Nephron (organoid): ENCODE measurements at regions not wholly inside any gene's neighbourhood (a gene's known extent, or its start where the extent isn't known, plus 50 kb on each side); places are given as distances from the start of the nearest gene placed in this dataset.
A peak's percentile ranks its signal among the peaks of the same experiment; 100 is the strongest.

Experiments
- H3K27ac Mint-ChIP-seq, 3 experiments: 2 replicates each; pipeline ENCODE4 v1.8.0; 2020; ENCODE audit warnings: mixed read lengths in 3 of 3, mild to moderate bottlenecking in 2 of 3, moderate library complexity in 1 of 3
- H3K27me3 Mint-ChIP-seq: 2 replicates; pipeline ENCODE4 v1.8.0; 2021; ENCODE audit warnings: low read depth, mild to moderate bottlenecking, moderate library complexity, mixed read lengths
- H3K36me3 Mint-ChIP-seq: 2 replicates; pipeline ENCODE4 v1.8.0; 2020; ENCODE audit warnings: low read depth, mixed read lengths
- H3K4me1 Mint-ChIP-seq: 2 replicates; pipeline ENCODE4 v1.8.0; 2020; ENCODE audit warnings: mixed read lengths
- H3K4me3 Mint-ChIP-seq, 3 experiments: 2 replicates each; pipeline ENCODE4 v1.8.0; 2020; ENCODE audit warnings: mild to moderate bottlenecking in 3 of 3, mixed read lengths in 3 of 3, moderate library complexity in 2 of 3
- H3K9me3 Mint-ChIP-seq: 2 replicates; pipeline ENCODE4 v1.8.0; 2020; ENCODE audit warnings: mixed read lengths
- TF ChIP-seq, protein P1 (sequence below), 3 experiments: fragments of 200-600 bp; sonication (generic); IDR thresholded peaks; one replicate each; pipeline ENCODE4 v1.5.0; 2021; ENCODE audit warnings: antibody characterized with exemption in 3 of 3; ENCODE audit not compliant: unreplicated experiment in 3 of 3

DNA sequence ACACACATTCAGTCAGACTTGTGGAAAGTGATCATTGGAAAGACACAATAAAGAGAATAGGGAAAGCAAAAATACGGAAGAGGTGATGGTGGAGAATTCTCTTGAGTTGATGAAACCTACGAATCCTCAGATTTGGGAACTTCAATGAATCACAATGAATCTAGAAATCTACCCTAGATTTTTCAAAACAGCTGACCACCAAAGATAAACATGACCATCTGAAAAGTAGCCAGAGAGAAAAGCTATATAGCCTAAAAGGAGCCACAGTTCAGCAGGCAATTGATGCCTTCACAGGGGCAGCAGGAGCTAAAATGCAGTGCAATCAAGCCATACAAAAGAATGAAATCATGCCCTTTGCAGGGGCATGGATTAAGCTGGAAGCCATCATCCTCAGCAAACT lies 170.6 kb upstream of the RUNX1 start:
- H3K4me3 Mint-ChIP-seq = no peak overlapping the region
- TF ChIP-seq, protein P1, sequence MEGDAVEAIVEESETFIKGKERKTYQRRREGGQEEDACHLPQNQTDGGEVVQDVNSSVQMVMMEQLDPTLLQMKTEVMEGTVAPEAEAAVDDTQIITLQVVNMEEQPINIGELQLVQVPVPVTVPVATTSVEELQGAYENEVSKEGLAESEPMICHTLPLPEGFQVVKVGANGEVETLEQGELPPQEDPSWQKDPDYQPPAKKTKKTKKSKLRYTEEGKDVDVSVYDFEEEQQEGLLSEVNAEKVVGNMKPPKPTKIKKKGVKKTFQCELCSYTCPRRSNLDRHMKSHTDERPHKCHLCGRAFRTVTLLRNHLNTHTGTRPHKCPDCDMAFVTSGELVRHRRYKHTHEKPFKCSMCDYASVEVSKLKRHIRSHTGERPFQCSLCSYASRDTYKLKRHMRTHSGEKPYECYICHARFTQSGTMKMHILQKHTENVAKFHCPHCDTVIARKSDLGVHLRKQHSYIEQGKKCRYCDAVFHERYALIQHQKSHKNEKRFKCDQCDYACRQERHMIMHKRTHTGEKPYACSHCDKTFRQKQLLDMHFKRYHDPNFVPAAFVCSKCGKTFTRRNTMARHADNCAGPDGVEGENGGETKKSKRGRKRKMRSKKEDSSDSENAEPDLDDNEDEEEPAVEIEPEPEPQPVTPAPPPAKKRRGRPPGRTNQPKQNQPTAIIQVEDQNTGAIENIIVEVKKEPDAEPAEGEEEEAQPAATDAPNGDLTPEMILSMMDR (IDR thresholded peaks at IDR 0.05; ENCODE audit: unreplicated experiment in 3 of 3) = no peak
- H3K27ac Mint-ChIP-seq = no peak overlapping the region
- no peaks in the 10 kb centered on the region for H3K36me3 Mint-ChIP-seq
- peaks cover 16% of the 10 kb centered on the region for H3K4me1 Mint-ChIP-seq
- peaks cover 3% of the 10 kb centered on the region for H3K9me3 Mint-ChIP-seq
- H3K27me3 Mint-ChIP-seq = peaks cover 18% of the 10 kb centered on the region

DNA sequence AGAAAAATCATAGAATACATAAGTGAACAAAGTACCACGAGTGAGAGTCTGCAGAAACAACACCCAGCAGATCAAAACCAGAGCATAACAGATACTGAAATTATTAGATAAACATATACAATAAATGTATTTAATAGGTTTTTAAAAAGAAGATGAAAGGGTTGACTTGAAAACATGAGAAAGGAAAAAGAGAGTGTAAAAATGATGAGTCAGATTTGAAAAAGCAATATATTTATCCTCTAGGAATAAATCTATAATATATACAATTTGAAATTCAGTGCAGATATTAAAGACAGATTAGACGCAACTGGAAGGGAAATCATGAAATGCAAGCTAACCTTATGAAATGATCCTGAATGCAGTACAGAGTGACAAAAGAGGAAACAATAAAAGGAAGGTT lies 170.2 kb upstream of the RUNX1 start:
- H3K36me3 Mint-ChIP-seq = no peaks in the 10 kb centered on the region
- no peak overlapping the region for H3K4me3 Mint-ChIP-seq
- H3K27me3 Mint-ChIP-seq = peaks cover 18% of the 10 kb centered on the region
- H3K4me1 Mint-ChIP-seq = peaks cover 17% of the 10 kb centered on the region
- H3K9me3 Mint-ChIP-seq = peaks cover 3% of the 10 kb centered on the region
- no peak overlapping the region for H3K27ac Mint-ChIP-seq
- TF ChIP-seq, protein P1 (IDR thresholded peaks at IDR 0.05; ENCODE audit: unreplicated experiment in 3 of 3) = no peak

DNA sequence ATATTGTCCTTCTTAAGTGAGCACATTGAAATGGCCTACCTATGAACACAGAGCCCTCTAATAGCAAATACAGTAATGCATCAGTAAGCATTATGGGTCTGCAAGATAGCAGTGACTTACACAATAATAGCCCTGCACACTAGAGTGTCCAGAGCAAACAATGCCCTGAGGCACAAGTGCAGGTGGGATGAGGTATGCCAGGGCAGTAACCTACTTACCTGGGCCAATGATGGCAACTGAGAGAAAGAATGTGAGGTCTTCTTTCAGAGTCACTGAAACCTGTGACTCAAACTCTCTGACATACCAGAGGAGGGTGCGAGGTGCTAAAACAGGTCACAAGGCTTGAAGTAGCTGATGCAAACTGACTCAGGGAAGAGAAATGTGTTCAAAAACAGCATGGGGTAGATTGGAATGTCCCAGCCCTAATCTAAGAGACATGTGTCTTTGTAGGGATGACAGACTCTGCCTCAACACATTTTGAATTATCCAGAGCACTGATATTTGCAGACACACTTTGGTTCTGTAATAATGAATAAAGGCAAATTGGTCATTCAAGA lies 168.5 kb upstream of the RUNX1 start:
- H3K9me3 Mint-ChIP-seq = peaks cover 3% of the 10 kb centered on the region
- H3K27me3 Mint-ChIP-seq = peaks cover 8% of the 10 kb centered on the region
- H3K4me3 Mint-ChIP-seq = no peak overlapping the region
- peaks cover 34% of the 10 kb centered on the region for H3K4me1 Mint-ChIP-seq
- TF ChIP-seq, protein P1 (IDR thresholded peaks at IDR 0.05; ENCODE audit: unreplicated experiment in 3 of 3) = no peak
- H3K36me3 Mint-ChIP-seq = no peaks in the 10 kb centered on the region
- no peak overlapping the region for H3K27ac Mint-ChIP-seq

DNA sequence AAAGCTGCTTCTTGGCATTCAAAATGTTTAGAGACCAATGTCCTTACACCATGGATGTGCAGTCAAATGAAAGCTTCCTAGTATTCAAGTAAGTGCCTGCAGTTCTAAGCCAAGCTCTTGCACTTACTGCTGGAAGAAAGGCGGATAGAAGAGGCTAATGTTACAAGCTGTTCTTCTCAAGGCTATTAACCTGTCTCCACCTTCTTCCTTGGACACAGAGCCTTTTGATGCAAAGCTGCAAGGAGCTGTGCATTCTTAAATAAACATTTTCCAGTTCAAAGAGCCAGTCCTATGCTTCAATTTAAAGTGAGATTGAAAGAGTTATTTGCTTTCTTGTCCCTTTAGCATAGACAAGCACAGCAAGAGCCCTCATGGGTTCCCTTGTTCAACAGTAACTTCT lies 167.9 kb upstream of the RUNX1 start:
- TF ChIP-seq, protein P1 (IDR thresholded peaks at IDR 0.05; ENCODE audit: unreplicated experiment in 3 of 3) = no peak
- H3K4me1 Mint-ChIP-seq = peaks cover 34% of the 10 kb centered on the region
- peaks cover 3% of the 10 kb centered on the region for H3K9me3 Mint-ChIP-seq
- H3K27ac Mint-ChIP-seq = no peak overlapping the region
- peaks cover 7% of the 10 kb centered on the region for H3K27me3 Mint-ChIP-seq
- no peaks in the 10 kb centered on the region for H3K36me3 Mint-ChIP-seq
- no peak overlapping the region for H3K4me3 Mint-ChIP-seq

DNA sequence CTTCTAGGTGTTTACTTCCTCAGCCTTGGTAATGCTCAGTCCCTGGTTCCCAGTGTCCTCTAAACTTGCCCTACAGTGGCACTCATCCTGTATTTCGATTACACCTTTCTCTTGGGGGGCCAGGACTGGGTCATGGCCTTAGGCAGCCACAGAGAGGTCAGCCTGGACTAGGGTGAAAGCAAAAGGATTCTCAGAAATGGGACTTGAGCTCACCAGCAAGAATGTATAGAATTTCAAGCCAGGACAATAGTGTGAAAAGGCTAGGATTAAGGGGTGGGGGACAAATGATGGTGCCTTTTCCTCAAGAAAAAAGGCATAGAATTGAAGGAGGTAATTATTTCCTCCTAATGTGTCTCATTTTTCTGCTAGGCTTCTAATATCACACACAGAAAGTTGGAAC lies 166.8 kb upstream of the RUNX1 start:
- TF ChIP-seq, protein P1 (IDR thresholded peaks at IDR 0.05; ENCODE audit: unreplicated experiment in 3 of 3) = no peak

DNA sequence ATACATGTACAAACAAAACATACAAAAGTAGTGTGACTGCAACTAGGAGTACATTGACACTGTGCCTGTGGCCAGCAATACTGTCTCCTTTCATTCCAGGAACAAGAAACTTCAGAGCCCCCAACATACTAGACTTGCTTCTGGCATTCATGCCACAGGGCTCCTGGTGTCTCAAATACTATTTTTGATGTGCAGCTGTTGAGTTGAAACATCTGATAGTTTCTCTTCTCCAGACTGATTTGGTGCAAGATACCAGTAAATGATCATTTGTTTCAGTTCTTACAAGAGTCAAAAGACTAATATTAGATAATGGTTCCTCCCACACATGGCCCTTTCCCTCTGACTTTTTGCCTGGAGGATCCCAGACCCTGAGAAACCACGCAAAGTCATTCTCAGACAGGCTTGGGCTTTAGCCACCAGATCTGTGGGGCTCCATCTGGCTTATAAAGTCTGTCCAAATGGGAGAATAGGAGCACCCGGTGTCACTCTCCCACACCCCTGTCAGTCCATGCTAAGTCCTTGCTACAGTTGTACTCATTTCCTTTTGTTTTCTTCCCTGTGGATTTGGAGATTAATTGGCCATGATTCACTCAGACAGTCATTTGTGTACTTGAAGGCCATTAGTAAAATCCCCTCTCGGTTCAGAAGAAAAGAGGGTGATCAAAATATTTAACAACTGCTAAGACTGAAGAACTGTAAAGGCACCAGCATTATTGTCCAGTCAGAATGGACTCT lies 163.5 kb upstream of the RUNX1 start:
- TF ChIP-seq, protein P1 (IDR thresholded peaks at IDR 0.05; ENCODE audit: unreplicated experiment in 3 of 3) = no peak
- Mint-ChIP-seq H3K9me3 (no peaks in the 10 kb centered on the region), H3K27me3 (peaks cover 4% of the 10 kb centered on the region), H3K36me3 (no peaks in the 10 kb centered on the region), H3K4me3 (peak overlapping the region in 1 of 3 experiments; percentile 47), H3K4me1 (peaks cover 75% of the 10 kb centered on the region), H3K27ac (peak overlapping the region; percentile 68 to 95 (median 71))

More for the DNA sequence above, 166.8 kb upstream of the RUNX1 start:
- H3K4me3 Mint-ChIP-seq = no peak overlapping the region
- peaks cover 3% of the 10 kb centered on the region for H3K9me3 Mint-ChIP-seq
- peaks cover 4% of the 10 kb centered on the region for H3K27me3 Mint-ChIP-seq
- H3K27ac Mint-ChIP-seq = no peak overlapping the region
- H3K36me3 Mint-ChIP-seq = no peaks in the 10 kb centered on the region
- peaks cover 44% of the 10 kb centered on the region for H3K4me1 Mint-ChIP-seq
